PC-3 (cell line): ENCODE measurements at regions not wholly inside any gene's neighbourhood (a gene's known extent, or its start where the extent isn't known, plus 50 kb on each side); places are given as distances from the start of the nearest gene placed in this dataset.

Experiments
- ATAC-seq: fragments of 200-7000 bp; cut with Tn5 transposase; 2 replicates; pipeline ENCODE4 v1.9.1; 2020; ENCODE audit warnings: mild to moderate bottlenecking, moderate library complexity
- BruUV-seq: library from RNA; stranded (reverse); fragments of 400-500 nt; replicated peaks from 2 replicates; lab custom pipeline; 2021; lab: Mats Ljungman, UMichigan
- CTCF ChIA-PET: fragments of 300-600 bp; sonication (Branson Sonifier 250); formaldehyde crosslinking; loops from one replicate; lab custom pipeline; 2022; ENCODE audit warnings: antibody characterized with exemption; lab: Charles Lee
- POLR2A ChIA-PET: fragments of 300-600 bp; sonication (Branson Sonifier 250); formaldehyde crosslinking; loops from one replicate; lab custom pipeline; 2022; ENCODE audit warnings: antibody characterized with exemption; ENCODE audit not compliant: unreplicated experiment; lab: Charles Lee
- DNase-seq: peaks from one replicate; pipeline ENCODE4 v3.0.0-alpha.2; 2015
- H2AFZ ChIP-seq: fragments of 300-600 bp; sonication (generic); 2 replicates; pipeline ENCODE4 v1.6.0; 2016; ENCODE audit warnings: antibody characterized with exemption, low read length
- H3F3A ChIP-seq: fragments of 300-600 bp; sonication (generic); one replicate; pipeline ENCODE4 v1.6.0; 2017; ENCODE audit warnings: antibody characterized with exemption, low read length, control low read depth, mild to moderate bottlenecking; ENCODE audit not compliant: unreplicated experiment
- H3K27ac ChIP-seq: fragments of 300-600 bp; sonication (generic); 2 replicates; pipeline ENCODE4 v1.5.1; 2016; ENCODE audit warnings: mild to moderate bottlenecking, low read length
- H3K27me3 ChIP-seq: fragments of 300-600 bp; sonication (generic); 2 replicates; pipeline ENCODE4 v1.6.1; 2016; ENCODE audit warnings: low read length, mixed read lengths
- H3K36me3 ChIP-seq: fragments of 300-600 bp; sonication (generic); 2 replicates; pipeline ENCODE4 v1.6.1; 2016; ENCODE audit warnings: low read depth, mixed run types, low read length, mixed read lengths
- H3K4me1 ChIP-seq: fragments of 300-600 bp; sonication (generic); 2 replicates; pipeline ENCODE4 v1.5.1; 2016; ENCODE audit warnings: low read length; ENCODE audit not compliant: insufficient read depth
- H3K4me2 ChIP-seq: fragments of 300-600 bp; sonication (generic); 2 replicates; pipeline ENCODE4 v1.6.0; 2016; ENCODE audit warnings: low read length
- H3K4me3 ChIP-seq: fragments of 300-600 bp; sonication (generic); 2 replicates; pipeline ENCODE4 v1.5.1; 2016; ENCODE audit warnings: mild to moderate bottlenecking, low read length, mixed read lengths
- H3K79me2 ChIP-seq: fragments of 300-600 bp; sonication (generic); 2 replicates; pipeline ENCODE4 v1.6.1; 2017; ENCODE audit warnings: low read length, mixed read lengths
- H3K9ac ChIP-seq: fragments of 300-600 bp; sonication (generic); 2 replicates; pipeline ENCODE4 v1.6.0; 2016; ENCODE audit warnings: mild to moderate bottlenecking, low read length
- H3K9me2 ChIP-seq: fragments of 300-600 bp; sonication (generic); replicated peaks from 2 replicates; pipeline ENCODE4 v1.6.1; 2016; ENCODE audit warnings: mixed run types, low read length, mixed read lengths
- H3K9me3 ChIP-seq: fragments of 300-600 bp; sonication (generic); 2 replicates; pipeline ENCODE4 v1.6.1; 2016; ENCODE audit warnings: low read length, mixed read lengths
- H4K20me1 ChIP-seq: fragments of 300-600 bp; sonication (generic); 2 replicates; pipeline ENCODE4 v1.6.1; 2016; ENCODE audit warnings: low read length, mixed read lengths
- EZH2 ChIP-seq: fragments of 300-600 bp; sonication (generic); IDR thresholded peaks from one replicate; pipeline ENCODE4 v1.6.1; 2017; ENCODE audit warnings: antibody characterized with exemption, mild to moderate bottlenecking, low read length; ENCODE audit not compliant: unreplicated experiment
- EZH2phosphoT487 ChIP-seq: fragments of 300-600 bp; sonication (generic); IDR thresholded peaks from 2 replicates; pipeline ENCODE4 v1.6.1; 2018; ENCODE audit warnings: mild to moderate bottlenecking, antibody characterized with exemption, low read length, borderline replicate concordance
- intact Hi-C: fragments of 100-400 bp; cut with micrococcal nuclease; formaldehyde crosslinking; loops from 2 replicates; pipeline ENCODE4 v1.9.0; 2023
- TF ChIP-seq, protein P1 (sequence below): fragments of 300-600 bp; sonication (generic); conservative IDR thresholded peaks from 2 replicates; pipeline ENCODE4 v1.5.1; 2017; ENCODE audit warnings: antibody characterized with exemption, low read depth, mild to moderate bottlenecking, low read length

GRCh38 chr14:104371031-104371430 lies 208.5 kb upstream of the C14orf180 start:
- no peaks in the 10 kb centered on the region for H4K20me1 ChIP-seq
- ATAC-seq (no peak), DNase-seq (no peak)
- no peaks in the 10 kb centered on the region for H3K9me3 ChIP-seq
- intact Hi-C loops, result loop anchor here (2.0 kb wide), 1 partner anchor 234 kb away; no protein-coding TSS in a partner anchor
- no peaks in the 10 kb centered on the region for H3K79me2 ChIP-seq
- H3K9ac ChIP-seq, result no peak overlapping the region
- ChIA-PET POLR2A (no interaction called here), CTCF (no interaction called here)
- H3K27ac ChIP-seq, result no peak overlapping the region
- H3K9me2 ChIP-seq, result no peaks in the 10 kb centered on the region
- no peaks in the 10 kb centered on the region for H3F3A ChIP-seq
- TF ChIP-seq, protein P1, sequence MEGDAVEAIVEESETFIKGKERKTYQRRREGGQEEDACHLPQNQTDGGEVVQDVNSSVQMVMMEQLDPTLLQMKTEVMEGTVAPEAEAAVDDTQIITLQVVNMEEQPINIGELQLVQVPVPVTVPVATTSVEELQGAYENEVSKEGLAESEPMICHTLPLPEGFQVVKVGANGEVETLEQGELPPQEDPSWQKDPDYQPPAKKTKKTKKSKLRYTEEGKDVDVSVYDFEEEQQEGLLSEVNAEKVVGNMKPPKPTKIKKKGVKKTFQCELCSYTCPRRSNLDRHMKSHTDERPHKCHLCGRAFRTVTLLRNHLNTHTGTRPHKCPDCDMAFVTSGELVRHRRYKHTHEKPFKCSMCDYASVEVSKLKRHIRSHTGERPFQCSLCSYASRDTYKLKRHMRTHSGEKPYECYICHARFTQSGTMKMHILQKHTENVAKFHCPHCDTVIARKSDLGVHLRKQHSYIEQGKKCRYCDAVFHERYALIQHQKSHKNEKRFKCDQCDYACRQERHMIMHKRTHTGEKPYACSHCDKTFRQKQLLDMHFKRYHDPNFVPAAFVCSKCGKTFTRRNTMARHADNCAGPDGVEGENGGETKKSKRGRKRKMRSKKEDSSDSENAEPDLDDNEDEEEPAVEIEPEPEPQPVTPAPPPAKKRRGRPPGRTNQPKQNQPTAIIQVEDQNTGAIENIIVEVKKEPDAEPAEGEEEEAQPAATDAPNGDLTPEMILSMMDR, result no peak
- no peak for TF ChIP-seq EZH2phosphoT487
- no peak for TF ChIP-seq EZH2
- no peaks in the 10 kb centered on the region for H3K36me3 ChIP-seq
- BruUV-seq, result no TSS peak
- no peak overlapping the region for H3K4me2 ChIP-seq
- H3K4me3 ChIP-seq, result no peak overlapping the region
- no peak overlapping the region for H2AFZ ChIP-seq
- no peaks in the 10 kb centered on the region for H3K4me1 ChIP-seq
- peaks cover 81% of the 10 kb centered on the region for H3K27me3 ChIP-seq

DNA sequence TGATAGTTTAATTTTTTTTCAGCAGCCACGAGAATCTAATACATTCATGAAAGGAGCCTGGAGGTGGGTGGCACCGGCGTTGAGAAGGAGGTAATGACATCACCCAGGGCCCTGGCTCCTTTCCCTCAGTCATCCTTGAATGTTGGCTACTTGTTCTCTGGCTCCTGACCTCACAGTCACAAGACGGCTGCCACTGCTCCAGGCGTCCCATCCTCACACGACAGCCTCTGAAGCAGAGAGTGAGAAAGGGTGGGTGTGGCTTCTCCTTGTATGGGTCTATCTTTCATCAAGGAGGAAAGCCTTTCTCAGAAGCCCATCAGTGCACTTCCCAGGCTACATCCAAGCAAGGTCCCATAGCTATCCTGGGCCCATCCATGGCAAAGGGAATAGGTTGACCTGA lies 207.6 kb upstream of the C14orf180 start:
- no peak overlapping the region for H3K9ac ChIP-seq
- POLR2A ChIA-PET, result no interaction called here
- DNase-seq (no peak), ATAC-seq (no peak)
- TF ChIP-seq EZH2 (no peak), EZH2phosphoT487 (no peak)
- TF ChIP-seq, protein P1, result no peak
- peaks cover 88% of the 10 kb centered on the region for H3K27me3 ChIP-seq
- no peaks in the 10 kb centered on the region for H3K9me2 ChIP-seq
- H3F3A ChIP-seq, result no peaks in the 10 kb centered on the region
- H3K36me3 ChIP-seq, result no peaks in the 10 kb centered on the region
- H3K27ac ChIP-seq, result no peak overlapping the region
- no peak overlapping the region for H2AFZ ChIP-seq
- no peaks in the 10 kb centered on the region for H3K4me1 ChIP-seq
- no peaks in the 10 kb centered on the region for H4K20me1 ChIP-seq
- no peak overlapping the region for H3K4me3 ChIP-seq
- intact Hi-C loops, result loop anchor here (2.0 kb wide), 1 partner anchor 235 kb away; no protein-coding TSS in a partner anchor
- no TSS peak for BruUV-seq
- H3K4me2 ChIP-seq, result no peak overlapping the region
- no peaks in the 10 kb centered on the region for H3K9me3 ChIP-seq
- H3K79me2 ChIP-seq, result no peaks in the 10 kb centered on the region
- CTCF ChIA-PET, result no interaction called here

GRCh38 chr14:104372390-104373054 lies 207.0 kb upstream of the C14orf180 start:
- no peaks in the 10 kb centered on the region for H4K20me1 ChIP-seq
- peaks cover 90% of the 10 kb centered on the region for H3K27me3 ChIP-seq
- no peak overlapping the region for H3K4me3 ChIP-seq
- CTCF ChIA-PET, result no interaction called here
- no peak overlapping the region for H3K4me2 ChIP-seq
- intact Hi-C loops, result no loop called here
- H2AFZ ChIP-seq, result no peak overlapping the region
- ATAC-seq, result no peak
- no peak for DNase-seq
- POLR2A ChIA-PET, result no interaction called here
- no peaks in the 10 kb centered on the region for H3F3A ChIP-seq
- no peak overlapping the region for H3K27ac ChIP-seq
- no peaks in the 10 kb centered on the region for H3K9me2 ChIP-seq
- no peak for TF ChIP-seq EZH2
- TF ChIP-seq, protein P1, result no peak
- no peak for TF ChIP-seq EZH2phosphoT487
- no peaks in the 10 kb centered on the region for H3K36me3 ChIP-seq
- no peaks in the 10 kb centered on the region for H3K79me2 ChIP-seq
- H3K9ac ChIP-seq, result no peak overlapping the region
- no peaks in the 10 kb centered on the region for H3K9me3 ChIP-seq
- no TSS peak for BruUV-seq
- H3K4me1 ChIP-seq, result no peaks in the 10 kb centered on the region
